ENCODE measurements at regions not wholly inside any gene's neighbourhood (a gene's known extent, or its start where the extent isn't known, plus 50 kb on each side); places are given as distances from the start of the nearest gene placed in this dataset.

GRCh38 chr4:147310312-147310711 lies 170.6 kb upstream of the EDNRA start:
- H2BK5ac ChIP-seq (ENCODE audit: insufficient read length, low read length), result no peak overlapping the region
- H3K4me2 ChIP-seq (ENCODE audit: insufficient read depth, insufficient read length, low read length), result no peak overlapping the region
- no peak overlapping the region for H3K18ac ChIP-seq (ENCODE audit: insufficient read length, low read depth, low read length)
- no peak overlapping the region for H2BK120ac ChIP-seq (ENCODE audit: low read depth, low read length, poor library complexity, severe bottlenecking)
- H3K56ac ChIP-seq (ENCODE audit: insufficient read length, low read depth, low read length), result no peak overlapping the region
- H3K9ac ChIP-seq (ENCODE audit: extremely low read depth, insufficient read length, low read length), result no peak overlapping the region
- no peak overlapping the region for H2BK12ac ChIP-seq (ENCODE audit: insufficient read length, low read depth, low read length)
- H3K79me2 ChIP-seq (ENCODE audit: insufficient read depth, low read length), result no peaks in the 10 kb centered on the region
- Mint-ChIP-seq H3K9me3 (no peaks in the 10 kb centered on the region), H3K36me3 (ENCODE audit: insufficient read depth in 1 of 3, low read depth in 3 of 3) (no peaks in the 10 kb centered on the region), H3K4me3 (no peak overlapping the region), H3K27me3 (ENCODE audit: low read depth) (no peaks in the 10 kb centered on the region), H3K27ac (no peak overlapping the region), H3K4me1 (peaks cover 2 to 3% of the 10 kb centered on the region in 2 experiments; a peak in 3 of 4 replicates)
- H3K4me1 ChIP-seq (ENCODE audit: insufficient read depth, low read length), result no peaks in the 10 kb centered on the region; the same call in 1 of the 2 replicates
- H2AFZ ChIP-seq (ENCODE audit: low read length), result no peak overlapping the region
- no peak overlapping the region for H3K27ac ChIP-seq (ENCODE audit: insufficient read length, low read depth, low read length)
- H3K27me3 ChIP-seq (ENCODE audit: insufficient read depth, low read length), result no peaks in the 10 kb centered on the region
- no peak overlapping the region for H3K23ac ChIP-seq (ENCODE audit: insufficient read length, low read depth, low read length)
- H2BK15ac ChIP-seq (ENCODE audit: low read depth, low read length), result no peak overlapping the region
- no peak overlapping the region for H2AK5ac ChIP-seq (ENCODE audit: insufficient read length, low read length)
- H3K14ac ChIP-seq (ENCODE audit: insufficient read depth, low read length), result no peak overlapping the region
- DNase-seq, result no peak
- H4K91ac ChIP-seq (ENCODE audit: insufficient read length, low read depth, low read length), result no peak overlapping the region
- H2BK20ac ChIP-seq (ENCODE audit: low read depth, low read length, poor library complexity, severe bottlenecking), result no peak overlapping the region
- H4K8ac ChIP-seq (replicated peaks; ENCODE audit: insufficient read length, low read depth, low read length), result no peak overlapping the region
- no peaks in the 10 kb centered on the region for H3K79me1 ChIP-seq (ENCODE audit: insufficient read depth, low read depth, low read length, poor library complexity, severe bottlenecking)
- no peaks in the 10 kb centered on the region for H4K20me1 ChIP-seq (ENCODE audit: control insufficient read depth, insufficient read depth, insufficient read length)
- no peak for TF ChIP-seq CTCF (conservative IDR thresholded peaks at IDR 0.05)
- no CpG with 5 or more reads among the region's 4 CpGs for WGBS (ENCODE audit: extremely low coverage, insufficient read length, low lambda C conversion rate)
- H3K9me3 ChIP-seq (ENCODE audit: control insufficient read depth, low read depth, low read length), result no peaks in the 10 kb centered on the region
- no peak overlapping the region for H3T11ph ChIP-seq (ENCODE audit: low read length)
- H3K23me2 ChIP-seq (ENCODE audit: insufficient read length, low read depth, low read length, poor library complexity, severe bottlenecking), result no peaks in the 10 kb centered on the region
- H3K4ac ChIP-seq (ENCODE audit: low read depth, low read length), result no peak overlapping the region
- no peak overlapping the region for H4K5ac ChIP-seq (ENCODE audit: insufficient read length, low read depth, low read length)

Data from H9 (cell line).